ENCODE measurements at regions not wholly inside any gene's neighbourhood (a gene's known extent, or its start where the extent isn't known, plus 50 kb on each side); places are given as distances from the start of the nearest gene placed in this dataset.

DNA sequence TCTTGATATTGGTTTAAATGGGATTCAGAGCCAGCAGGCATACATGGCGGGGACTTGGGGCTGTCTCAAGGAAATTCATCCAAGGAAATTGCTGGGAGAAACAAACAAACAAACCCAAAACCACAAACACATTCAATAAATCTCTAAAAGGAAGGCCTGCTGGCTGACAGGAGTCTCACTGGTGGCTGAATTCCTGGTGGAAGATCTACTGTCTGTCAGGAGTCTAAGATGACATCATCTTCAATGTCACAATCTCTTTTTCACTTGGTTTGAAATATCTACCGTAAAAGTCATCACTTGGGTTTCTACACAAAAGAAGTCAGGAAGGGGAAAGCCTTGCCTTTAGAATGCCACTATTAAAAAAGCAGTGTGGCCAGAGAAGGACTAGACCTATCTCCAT lies 87.9 kb downstream of the KLF5 start:
- Histone ChIP-seq H3K27me3 (ENCODE audit: insufficient read depth, low read depth, low read length) (no peaks in the 10 kb centered on the region), H3K79me2 (replicated peaks; ENCODE audit: insufficient read depth, low read length) (no peaks in the 10 kb centered on the region), H3K9me3 (ENCODE audit: low read length) (no peaks in the 10 kb centered on the region)

DNA sequence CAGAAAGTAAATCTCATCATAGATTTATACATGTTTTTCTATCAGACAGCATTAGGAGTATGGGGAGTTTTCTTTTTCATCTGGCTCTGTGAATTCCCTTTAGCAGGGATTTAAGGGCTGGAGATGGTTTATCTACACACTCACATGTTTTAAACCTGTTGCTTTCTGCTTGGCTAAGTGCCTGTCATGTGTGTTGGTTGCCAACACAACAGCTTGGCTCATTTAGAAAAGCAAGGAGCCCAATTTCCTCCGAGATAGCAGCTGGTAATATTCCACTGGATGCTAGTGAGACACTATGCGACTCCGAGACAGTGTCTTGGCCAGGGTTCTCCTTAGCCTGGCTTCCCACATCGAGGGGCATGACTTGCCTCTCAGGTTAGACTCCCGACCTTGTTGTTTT lies 83.3 kb downstream of the KLF5 start:
- H3K4me3 ChIP-seq (ENCODE audit: low read length): no peak overlapping the region
- no peak overlapping the region for H3K9ac ChIP-seq (ENCODE audit: low read length)
- no peaks in the 10 kb centered on the region for H3K79me2 ChIP-seq (replicated peaks; ENCODE audit: insufficient read depth, low read length)
- no peaks in the 10 kb centered on the region for H3F3A ChIP-seq (ENCODE audit: insufficient read depth, low read length, poor library complexity, severe bottlenecking)
- H2AFZ ChIP-seq (ENCODE audit: low read depth, low read length): no peak overlapping the region
- H3K9me3 ChIP-seq (ENCODE audit: low read length): no peaks in the 10 kb centered on the region
- no peaks in the 10 kb centered on the region for H3K36me3 ChIP-seq (ENCODE audit: insufficient read depth, low read length)
- H4K20me1 ChIP-seq (ENCODE audit: insufficient read depth): no peaks in the 10 kb centered on the region
- TF ChIP-seq EZH2 (IDR thresholded peaks at IDR 0.05; ENCODE audit: borderline replicate concordance, insufficient read depth, low read length, poor library complexity, severe bottlenecking): no peak
- TF ChIP-seq POLR2AphosphoS5 (IDR thresholded peaks at IDR 0.05): no peak
- TF ChIP-seq EP300 (conservative IDR thresholded peaks at IDR 0.05; ENCODE audit: poor library complexity, severe bottlenecking): no peak
- no peak overlapping the region for H3K4me2 ChIP-seq (ENCODE audit: low read length)
- no peak overlapping the region for H3K27ac ChIP-seq (ENCODE audit: low read length)
- no peaks in the 10 kb centered on the region for H3K27me3 ChIP-seq (ENCODE audit: insufficient read depth, low read depth, low read length)
- H3K9me2 ChIP-seq (ENCODE audit: insufficient read depth, low read length): no peaks in the 10 kb centered on the region

More for the DNA sequence above, 87.9 kb downstream of the KLF5 start:
- no peaks in the 10 kb centered on the region for H3K9me2 ChIP-seq (ENCODE audit: insufficient read depth, low read length)
- no peak overlapping the region for H3K27ac ChIP-seq (ENCODE audit: low read length)
- no peak overlapping the region for H3K4me3 ChIP-seq (ENCODE audit: low read length)
- no peak overlapping the region for H2AFZ ChIP-seq (ENCODE audit: low read depth, low read length)
- no peak overlapping the region for H3K4me2 ChIP-seq (ENCODE audit: low read length)
- H3K9ac ChIP-seq (ENCODE audit: low read length): no peak overlapping the region
- no peaks in the 10 kb centered on the region for H4K20me1 ChIP-seq (ENCODE audit: insufficient read depth)
- H3K36me3 ChIP-seq (ENCODE audit: insufficient read depth, low read length): no peaks in the 10 kb centered on the region
- TF ChIP-seq SMC3 (conservative IDR thresholded peaks at IDR 0.05; ENCODE audit: poor library complexity): no peak
- no peak for TF ChIP-seq POLR2AphosphoS5 (IDR thresholded peaks at IDR 0.05)
- no peak for TF ChIP-seq EZH2 (IDR thresholded peaks at IDR 0.05; ENCODE audit: borderline replicate concordance, insufficient read depth, low read length, poor library complexity, severe bottlenecking)
- TF ChIP-seq EP300 (conservative IDR thresholded peaks at IDR 0.05; ENCODE audit: poor library complexity, severe bottlenecking): no peak
- TF ChIP-seq RAD21 (conservative IDR thresholded peaks at IDR 0.05): no peak
- TF ChIP-seq, protein P1, sequence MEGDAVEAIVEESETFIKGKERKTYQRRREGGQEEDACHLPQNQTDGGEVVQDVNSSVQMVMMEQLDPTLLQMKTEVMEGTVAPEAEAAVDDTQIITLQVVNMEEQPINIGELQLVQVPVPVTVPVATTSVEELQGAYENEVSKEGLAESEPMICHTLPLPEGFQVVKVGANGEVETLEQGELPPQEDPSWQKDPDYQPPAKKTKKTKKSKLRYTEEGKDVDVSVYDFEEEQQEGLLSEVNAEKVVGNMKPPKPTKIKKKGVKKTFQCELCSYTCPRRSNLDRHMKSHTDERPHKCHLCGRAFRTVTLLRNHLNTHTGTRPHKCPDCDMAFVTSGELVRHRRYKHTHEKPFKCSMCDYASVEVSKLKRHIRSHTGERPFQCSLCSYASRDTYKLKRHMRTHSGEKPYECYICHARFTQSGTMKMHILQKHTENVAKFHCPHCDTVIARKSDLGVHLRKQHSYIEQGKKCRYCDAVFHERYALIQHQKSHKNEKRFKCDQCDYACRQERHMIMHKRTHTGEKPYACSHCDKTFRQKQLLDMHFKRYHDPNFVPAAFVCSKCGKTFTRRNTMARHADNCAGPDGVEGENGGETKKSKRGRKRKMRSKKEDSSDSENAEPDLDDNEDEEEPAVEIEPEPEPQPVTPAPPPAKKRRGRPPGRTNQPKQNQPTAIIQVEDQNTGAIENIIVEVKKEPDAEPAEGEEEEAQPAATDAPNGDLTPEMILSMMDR (IDR thresholded peaks at IDR 0.05; ENCODE audit: poor library complexity, severe bottlenecking): no peak
- TF ChIP-seq, protein P2, sequence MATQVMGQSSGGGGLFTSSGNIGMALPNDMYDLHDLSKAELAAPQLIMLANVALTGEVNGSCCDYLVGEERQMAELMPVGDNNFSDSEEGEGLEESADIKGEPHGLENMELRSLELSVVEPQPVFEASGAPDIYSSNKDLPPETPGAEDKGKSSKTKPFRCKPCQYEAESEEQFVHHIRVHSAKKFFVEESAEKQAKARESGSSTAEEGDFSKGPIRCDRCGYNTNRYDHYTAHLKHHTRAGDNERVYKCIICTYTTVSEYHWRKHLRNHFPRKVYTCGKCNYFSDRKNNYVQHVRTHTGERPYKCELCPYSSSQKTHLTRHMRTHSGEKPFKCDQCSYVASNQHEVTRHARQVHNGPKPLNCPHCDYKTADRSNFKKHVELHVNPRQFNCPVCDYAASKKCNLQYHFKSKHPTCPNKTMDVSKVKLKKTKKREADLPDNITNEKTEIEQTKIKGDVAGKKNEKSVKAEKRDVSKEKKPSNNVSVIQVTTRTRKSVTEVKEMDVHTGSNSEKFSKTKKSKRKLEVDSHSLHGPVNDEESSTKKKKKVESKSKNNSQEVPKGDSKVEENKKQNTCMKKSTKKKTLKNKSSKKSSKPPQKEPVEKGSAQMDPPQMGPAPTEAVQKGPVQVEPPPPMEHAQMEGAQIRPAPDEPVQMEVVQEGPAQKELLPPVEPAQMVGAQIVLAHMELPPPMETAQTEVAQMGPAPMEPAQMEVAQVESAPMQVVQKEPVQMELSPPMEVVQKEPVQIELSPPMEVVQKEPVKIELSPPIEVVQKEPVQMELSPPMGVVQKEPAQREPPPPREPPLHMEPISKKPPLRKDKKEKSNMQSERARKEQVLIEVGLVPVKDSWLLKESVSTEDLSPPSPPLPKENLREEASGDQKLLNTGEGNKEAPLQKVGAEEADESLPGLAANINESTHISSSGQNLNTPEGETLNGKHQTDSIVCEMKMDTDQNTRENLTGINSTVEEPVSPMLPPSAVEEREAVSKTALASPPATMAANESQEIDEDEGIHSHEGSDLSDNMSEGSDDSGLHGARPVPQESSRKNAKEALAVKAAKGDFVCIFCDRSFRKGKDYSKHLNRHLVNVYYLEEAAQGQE (IDR thresholded peaks at IDR 0.05; ENCODE audit: borderline replicate concordance): no peak
- no peak for TF ChIP-seq TAF1 (IDR thresholded peaks at IDR 0.05; ENCODE audit: low read depth)
- no peak for TF ChIP-seq MXI1 (conservative IDR thresholded peaks at IDR 0.05; ENCODE audit: poor library complexity, severe bottlenecking)
- no peaks in the 10 kb centered on the region for H3F3A ChIP-seq (ENCODE audit: insufficient read depth, low read length, poor library complexity, severe bottlenecking)

All from neural cell (in vitro differentiated cells).